ENCODE measurements at regions not wholly inside any gene's neighbourhood (a gene's known extent, or its start where the extent isn't known, plus 50 kb on each side); places are given as distances from the start of the nearest gene placed in this dataset.

DNA sequence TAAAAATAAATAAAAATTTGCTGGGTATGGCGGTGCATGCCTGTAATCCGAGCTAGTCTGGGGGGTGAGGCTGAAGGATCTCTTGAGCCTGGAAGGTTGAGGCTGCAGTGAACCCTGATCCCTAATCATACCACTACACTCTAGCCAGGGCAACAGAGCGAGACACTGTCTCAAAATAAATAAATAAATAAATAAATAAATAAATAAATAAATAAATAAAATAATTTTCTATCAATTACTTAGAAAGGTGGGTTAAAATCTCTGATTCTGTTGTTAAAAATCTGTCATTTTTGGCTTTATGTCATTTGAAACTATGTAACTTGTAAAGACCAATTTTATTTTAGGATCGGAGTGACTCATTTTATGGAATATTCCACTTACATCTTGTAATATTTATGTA is 958.6 kb downstream of the NXPH1 start:
- no peak for TF ChIP-seq POLR2AphosphoS5 (IDR thresholded peaks at IDR 0.05)
- no peak for TF ChIP-seq CTCF (IDR thresholded peaks at IDR 0.05)

Data from upper lobe of left lung (tissue), 4 donors.